ENCODE measurements at regions not wholly inside any gene's neighbourhood (a gene's known extent, or its start where the extent isn't known, plus 50 kb on each side); places are given as distances from the start of the nearest gene placed in this dataset.

GRCh38 chr7:155182406-155182970 is 112.4 kb downstream of the HTR5A start:
- DNase-seq = no peak

GRCh38 chr7:155183655-155184054 is 113.5 kb downstream of the HTR5A start:
- DNase-seq = no peak

- no peak for DNase-seq
Observed at GRCh38 chr7:155184923-155185322, 112.8 kb upstream of the INSIG1 start.

GRCh38 chr7:155187061-155187785 is 110.5 kb upstream of the INSIG1 start:
- DNase-seq = no peak

GRCh38 chr7:155188357-155188756 is 109.3 kb upstream of the INSIG1 start:
- no peak for DNase-seq

- DNase-seq = no peak
Observed at GRCh38 chr7:155188821-155189581, 108.7 kb upstream of the INSIG1 start.

- no peak for DNase-seq
Observed at GRCh38 chr7:155189590-155189989, 108.1 kb upstream of the INSIG1 start.

GRCh38 chr7:155190688-155191087 is 107.0 kb upstream of the INSIG1 start:
- no peak for DNase-seq

- no peak for DNase-seq
Observed at GRCh38 chr7:155191137-155191536, 106.5 kb upstream of the INSIG1 start.

- DNase-seq = no peak
Observed at GRCh38 chr7:155191901-155192478, 105.7 kb upstream of the INSIG1 start.

- DNase-seq = no peak
Observed at GRCh38 chr7:155192961-155193640, 104.6 kb upstream of the INSIG1 start.

GRCh38 chr7:155193716-155194115 is 104.0 kb upstream of the INSIG1 start:
- no peak for DNase-seq

- no peak for DNase-seq
Observed at GRCh38 chr7:155194382-155195140, 103.1 kb upstream of the INSIG1 start.

GRCh38 chr7:155195939-155196523 is 101.6 kb upstream of the INSIG1 start:
- DNase-seq = no peak

GRCh38 chr7:155198196-155198892 is 99.3 kb upstream of the INSIG1 start:
- no peak for DNase-seq

- no peak for DNase-seq
Observed at GRCh38 chr7:155198901-155199845, 98.5 kb upstream of the INSIG1 start.

GRCh38 chr7:155201325-155202087 is 96.2 kb upstream of the INSIG1 start:
- no peak for DNase-seq

GRCh38 chr7:155202106-155202871 is 95.4 kb upstream of the INSIG1 start:
- DNase-seq = no peak

Measured in left hindlimb (tissue), 1 donor.